Mucosa of gallbladder (tissue), 1 donor: ENCODE measurements at regions not wholly inside any gene's neighbourhood (a gene's known extent, or its start where the extent isn't known, plus 50 kb on each side); places are given as distances from the start of the nearest gene placed in this dataset.
"Not testable (repeated sequence)": the region's sequence is repeated elsewhere in the genome, so short reads cannot be mapped to it uniquely, and the experiment has no call there.

Experiments
- DNase-seq: peaks from one replicate; pipeline ENCODE4 v3.0.0-alpha.2; 2020; ENCODE audit warnings: low spot score
- donor health status: DM: no; HTN: no; CAD: no.

GRCh38 chr16:21487956-21488355, 111.4 kb upstream of the METTL9 start:
- not testable (repeated sequence) for DNase-seq

- not testable (repeated sequence) for DNase-seq
Observed at GRCh38 chr16:21499046-21499445, 100.3 kb upstream of the METTL9 start.

GRCh38 chr16:21501223-21501868, 98.0 kb upstream of the METTL9 start:
- DNase-seq = peak; percentile 27

- peak; percentile 92 for DNase-seq
Observed at GRCh38 chr16:21501869-21502667, 97.3 kb upstream of the METTL9 start.

- peak; percentile 7 for DNase-seq
Observed at GRCh38 chr16:21503574-21503920, 95.8 kb upstream of the METTL9 start.

GRCh38 chr16:21503941-21504832, 95.2 kb upstream of the METTL9 start:
- peak; percentile 7 for DNase-seq

- peak; percentile 4 for DNase-seq
Observed at GRCh38 chr16:21505751-21506520, 93.4 kb upstream of the METTL9 start.

- peak; percentile 72 for DNase-seq
Observed at GRCh38 chr16:21506857-21507456, 92.4 kb upstream of the METTL9 start.

- DNase-seq = not testable (repeated sequence)
Observed at GRCh38 chr16:21507631-21508305, 91.6 kb upstream of the METTL9 start.

- DNase-seq = not testable (repeated sequence)
Observed at GRCh38 chr16:21508661-21509436, 90.5 kb upstream of the METTL9 start.

- DNase-seq = not testable (repeated sequence)
Observed at GRCh38 chr16:21509437-21510086, 89.8 kb upstream of the METTL9 start.

GRCh38 chr16:21510869-21511255, 88.5 kb upstream of the METTL9 start:
- DNase-seq = not testable (repeated sequence)

- DNase-seq = peak; percentile 49
Observed at GRCh38 chr16:21511315-21512210, 87.8 kb upstream of the METTL9 start.

GRCh38 chr16:21512280-21513192, 86.8 kb upstream of the METTL9 start:
- DNase-seq = not testable (repeated sequence)

- not testable (repeated sequence) for DNase-seq
Observed at GRCh38 chr16:21513337-21513741, 86.0 kb upstream of the METTL9 start.

- DNase-seq = not testable (repeated sequence)
Observed at GRCh38 chr16:21513812-21514473, 85.4 kb upstream of the METTL9 start.
